Stimulated activated CD8-positive, alpha-beta memory T cell treated with anti-CD3 and anti-CD28 coated beads, Interleukin-15, amount 100 ng/mL, for 24 hours (primary cell): ENCODE measurements at regions not wholly inside any gene's neighbourhood (a gene's known extent, or its start where the extent isn't known, plus 50 kb on each side); places are given as distances from the start of the nearest gene placed in this dataset.

ENCODE experiments used
- DNase-seq: peaks from one replicate; pipeline ENCODE4 v3.0.0-alpha.2; 2020; ENCODE audit warnings: low read depth

DNA sequence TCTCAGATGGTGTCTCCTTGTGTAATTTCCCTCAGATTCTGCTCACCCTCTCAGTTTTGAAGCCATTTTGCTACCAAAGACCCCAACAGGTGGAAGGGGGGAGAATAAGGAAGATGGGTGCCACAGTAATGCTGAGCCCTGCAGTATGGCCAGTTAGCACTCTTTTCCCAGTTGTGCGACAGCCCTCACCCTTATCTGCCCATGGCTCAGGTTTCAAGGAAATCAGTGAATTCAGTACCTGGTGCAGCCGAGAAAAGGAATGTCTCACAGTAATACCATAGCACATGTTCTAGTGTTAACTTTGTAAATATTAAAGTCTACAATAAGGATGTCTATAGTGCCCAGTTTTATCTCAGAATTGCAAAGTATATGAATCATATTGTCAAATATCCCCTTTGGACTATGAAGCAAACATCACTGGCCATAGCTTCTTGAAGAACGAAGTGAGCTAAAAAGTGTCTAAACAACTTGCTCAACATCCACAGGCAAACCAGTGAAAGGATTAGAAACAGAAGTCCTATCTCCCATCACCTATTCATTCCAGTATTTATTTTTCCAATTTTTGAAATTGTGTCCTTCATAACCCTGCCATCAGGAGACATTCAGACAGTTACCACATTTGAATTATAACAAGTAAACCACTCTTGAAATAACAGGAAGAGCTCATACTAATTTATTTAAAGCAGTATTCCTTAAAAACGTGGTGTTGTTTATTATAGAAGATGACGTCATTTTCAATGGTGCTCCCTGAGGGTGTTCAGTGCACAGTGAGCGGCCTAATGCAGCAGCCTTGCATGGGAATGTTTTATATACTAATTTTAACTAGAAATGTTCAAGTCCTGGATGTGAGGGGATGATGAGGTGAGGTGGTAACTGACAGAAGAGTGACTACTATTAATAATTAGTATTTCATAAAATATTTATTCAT is 366.2 kb downstream of the TFAP2A start:
- no peak for DNase-seq

DNA sequence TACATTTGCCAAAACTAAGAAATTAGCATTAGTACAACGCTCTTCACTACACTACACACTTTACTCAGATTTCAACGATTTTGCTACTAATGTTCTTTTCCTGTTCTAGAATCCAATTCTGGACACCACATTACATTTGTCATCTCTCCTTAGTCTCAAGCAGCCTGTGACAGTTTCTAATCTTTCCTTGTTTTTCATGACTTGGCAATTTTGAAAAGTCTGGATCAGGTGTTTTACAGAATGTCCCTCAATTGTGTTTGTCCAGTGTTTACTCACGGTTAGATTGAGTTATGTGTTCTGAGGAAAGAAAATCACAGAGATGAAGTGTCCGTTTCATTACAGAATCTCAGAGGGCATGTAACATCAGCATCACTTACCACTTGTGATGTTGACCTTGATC is 372.6 kb downstream of the TFAP2A start:
- DNase-seq = no peak

- no peak for DNase-seq
Observed at GRCh38 chr6:10033223-10033829, 381.5 kb downstream of the TFAP2A start.

DNA sequence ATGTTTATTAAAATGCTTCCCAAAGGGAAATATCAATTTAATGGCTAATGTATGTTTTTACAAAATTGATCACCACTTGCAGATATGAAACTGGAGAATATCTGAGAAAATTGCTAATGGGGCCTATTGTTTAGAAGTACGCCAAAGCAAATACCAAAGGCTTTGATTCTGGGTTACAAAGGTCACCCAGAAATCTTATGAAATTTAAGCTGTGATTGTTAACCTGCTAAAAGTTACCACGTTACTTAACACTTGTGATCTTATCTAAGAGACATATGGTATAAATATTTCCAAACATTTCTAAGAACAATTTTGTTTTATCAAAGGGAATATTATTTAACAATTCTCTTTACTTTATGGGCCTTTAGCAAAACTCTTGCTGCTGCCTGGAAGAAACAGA is 383.3 kb downstream of the TFAP2A start:
- no peak for DNase-seq

- DNase-seq = no peak
Observed at GRCh38 chr6:10030942-10031537, 383.8 kb downstream of the TFAP2A start.

- no peak for DNase-seq
Observed at GRCh38 chr6:10028222-10028621, 386.7 kb downstream of the TFAP2A start.

DNA sequence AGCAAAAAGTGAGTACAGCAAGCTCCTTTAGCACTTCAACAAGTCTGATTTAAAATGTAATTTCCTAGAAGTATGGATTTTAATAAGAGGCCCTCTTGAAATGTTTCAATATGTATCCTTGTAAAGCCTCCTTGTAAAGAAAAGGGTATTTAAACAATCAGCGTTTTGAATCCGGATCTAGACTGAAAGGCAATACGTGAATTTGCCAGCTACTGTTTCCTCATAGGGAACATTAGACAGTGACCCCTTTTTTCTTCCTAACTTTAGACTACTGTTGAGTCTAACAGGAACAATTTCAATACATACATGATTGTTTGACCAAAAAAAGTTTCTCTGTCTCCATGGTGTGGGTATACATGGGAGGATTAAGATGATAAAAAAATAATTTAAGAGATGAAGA is 395.0 kb downstream of the TFAP2A start:
- no peak for DNase-seq

DNA sequence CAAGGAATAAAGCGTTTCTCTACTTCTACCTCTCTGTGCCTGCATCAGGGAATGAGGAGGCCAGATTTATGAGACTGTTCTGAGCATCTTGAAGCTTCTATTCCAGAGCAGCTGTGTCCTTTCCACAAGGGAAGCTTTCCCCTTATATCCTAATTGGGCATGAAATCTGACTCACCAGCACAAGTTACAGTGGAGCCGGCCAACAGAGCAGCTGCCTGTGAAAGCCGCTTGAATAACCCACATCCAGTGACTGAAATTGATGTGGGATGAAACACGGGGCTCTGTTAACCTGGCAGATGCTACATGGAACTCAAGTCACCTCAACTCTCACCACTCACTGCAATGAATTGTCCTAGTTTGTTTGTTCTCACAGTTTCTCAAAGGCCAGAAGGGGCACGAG is 400.3 kb downstream of the TFAP2A start:
- DNase-seq = no peak

- DNase-seq = no peak
Observed at GRCh38 chr6:10000551-10000950, 414.3 kb downstream of the TFAP2A start.

GRCh38 chr6:9999796-10000195 is 415.1 kb downstream of the TFAP2A start:
- no peak for DNase-seq

DNA sequence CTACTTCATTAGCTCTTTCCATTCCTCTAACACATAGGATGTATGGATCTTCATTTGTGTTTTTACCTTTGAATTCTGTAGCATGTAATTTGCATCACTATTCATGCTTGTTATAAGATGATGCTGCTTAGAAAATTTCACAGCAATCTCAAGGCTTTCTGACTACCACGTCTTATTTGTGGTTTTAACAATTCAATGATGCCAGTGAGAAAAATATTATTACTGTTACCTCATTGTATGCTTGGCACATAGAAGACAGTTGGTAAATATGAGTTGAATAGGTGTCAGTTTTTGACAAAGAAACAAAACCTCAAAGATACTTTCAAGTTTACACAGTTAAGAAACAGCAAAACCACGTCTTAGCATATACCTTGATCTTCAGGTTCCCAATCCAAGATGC is 428.6 kb downstream of the TFAP2A start:
- DNase-seq = no peak

DNA sequence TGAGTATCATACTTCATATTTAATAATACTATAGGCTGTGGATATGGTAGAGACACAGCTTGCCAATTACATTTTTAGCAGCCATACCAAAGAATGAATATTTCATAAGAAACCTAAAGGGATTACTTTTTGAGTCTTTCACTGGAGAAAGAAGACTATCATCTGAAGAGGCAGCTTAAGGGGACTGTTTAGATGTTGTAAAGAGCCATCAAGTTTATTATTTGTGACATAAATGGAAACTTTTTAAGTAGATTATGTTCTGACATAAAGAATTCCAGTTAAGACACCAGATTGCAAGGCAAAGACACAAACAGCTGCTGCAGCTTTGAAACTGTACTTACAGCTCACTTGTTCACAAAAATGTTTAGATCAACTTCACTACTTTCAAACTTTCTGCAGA is 429.4 kb downstream of the TFAP2A start:
- DNase-seq = no peak

GRCh38 chr6:9984607-9985006 is 430.3 kb downstream of the TFAP2A start:
- no peak for DNase-seq

GRCh38 chr6:9983168-9983567 is 431.7 kb downstream of the TFAP2A start:
- no peak for DNase-seq

GRCh38 chr6:9982215-9982614 is 432.7 kb downstream of the TFAP2A start:
- no peak for DNase-seq

DNA sequence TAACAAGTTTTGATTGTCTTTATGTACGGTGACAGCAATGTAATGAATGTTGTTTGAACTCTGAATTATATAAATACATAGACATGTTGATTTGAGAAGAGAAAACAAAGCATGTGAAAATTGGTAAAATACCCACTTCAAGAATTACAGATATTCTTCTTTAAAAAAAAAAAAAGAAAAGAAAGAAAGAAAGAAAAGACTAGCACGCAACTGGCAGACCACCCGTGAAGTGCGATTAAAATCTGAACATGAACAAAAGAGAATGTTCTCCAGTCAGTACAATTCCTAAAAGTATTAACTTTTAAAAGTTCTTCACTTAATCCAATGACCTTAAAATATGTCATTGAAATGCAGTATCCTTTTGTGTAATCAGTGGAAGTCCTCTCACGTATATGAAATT is 434.9 kb downstream of the TFAP2A start:
- no peak for DNase-seq

GRCh38 chr6:9978480-9978879 is 436.4 kb downstream of the TFAP2A start:
- no peak for DNase-seq

GRCh38 chr6:9977411-9977810 is 437.5 kb downstream of the TFAP2A start:
- DNase-seq = no peak

- DNase-seq = no peak
Observed at GRCh38 chr6:9961646-9962045, 453.2 kb downstream of the TFAP2A start.

DNA sequence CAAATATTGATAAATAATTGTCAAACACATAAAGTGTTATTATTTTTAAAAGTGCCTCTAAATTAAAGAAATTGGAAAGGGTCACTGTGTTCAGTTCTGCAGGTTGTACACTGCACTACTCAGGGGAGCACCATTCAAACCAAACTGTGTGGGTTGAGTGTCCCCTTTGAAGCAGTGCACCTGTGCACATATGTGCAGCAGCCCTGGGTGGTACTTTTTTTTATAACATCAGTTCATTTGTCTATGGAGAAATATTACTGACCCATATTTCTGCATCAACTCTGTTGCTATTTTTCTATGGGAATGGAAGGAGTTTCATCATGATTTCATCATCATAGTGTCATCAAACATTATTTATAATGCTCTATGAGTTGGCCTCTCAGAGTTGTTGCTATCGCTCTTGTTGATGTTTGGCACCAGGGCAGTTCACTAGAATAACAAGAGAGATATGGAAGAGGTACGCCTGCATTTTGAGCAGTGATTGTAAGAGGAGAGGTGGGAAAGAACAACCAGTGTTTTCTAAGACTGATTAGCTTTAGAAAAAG is 457.6 kb downstream of the TFAP2A start:
- no peak for DNase-seq

DNA sequence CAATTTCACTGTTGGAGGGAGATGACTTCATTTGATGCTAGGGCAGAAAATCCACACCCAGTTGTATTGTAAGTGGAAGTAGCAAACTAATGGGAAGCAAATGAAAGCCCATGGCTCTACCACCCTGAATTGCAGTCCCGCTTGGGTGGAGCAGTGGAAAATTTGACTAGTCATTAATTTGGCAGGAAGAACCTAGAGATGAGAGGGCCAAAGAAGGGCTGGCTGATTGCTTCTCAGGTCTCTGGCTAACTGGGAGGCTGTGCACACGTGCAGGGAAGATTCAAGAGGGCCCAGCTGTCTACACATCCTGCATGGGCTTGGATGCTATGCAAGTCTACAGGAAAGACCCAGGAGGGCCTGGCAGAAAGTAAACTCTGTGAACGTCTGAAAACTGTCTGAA is 466.2 kb downstream of the TFAP2A start:
- no peak for DNase-seq

DNA sequence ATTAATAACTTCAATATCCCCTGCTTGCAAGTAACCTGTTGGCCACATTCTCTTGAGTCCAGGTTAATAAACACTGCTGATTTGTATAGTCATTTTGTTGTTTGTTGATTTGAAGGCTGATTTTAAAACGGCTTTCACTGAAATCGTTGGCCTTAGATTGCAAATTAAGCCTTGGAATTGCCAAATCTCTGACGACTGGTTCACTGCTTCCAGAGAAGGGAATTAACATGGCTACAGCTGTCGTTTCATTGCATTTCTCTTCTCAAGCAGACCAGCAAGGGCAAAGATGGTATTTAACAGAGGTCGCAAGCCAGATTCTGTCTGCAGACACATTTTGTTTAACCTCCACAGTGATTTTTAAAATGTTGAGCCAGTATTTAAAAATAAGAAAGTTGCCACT is 470.9 kb downstream of the TFAP2A start:
- DNase-seq = no peak

GRCh38 chr6:9943026-9943425 is 471.8 kb downstream of the TFAP2A start:
- DNase-seq = no peak
